Panc1 (cell line): ENCODE measurements at regions not wholly inside any gene's neighbourhood (a gene's known extent, or its start where the extent isn't known, plus 50 kb on each side); places are given as distances from the start of the nearest gene placed in this dataset.

Experiments
- CTCF ChIP-seq: fragments of 450-650 bp; IDR thresholded peaks from 2 replicates; pipeline ENCODE4 v1.5.1; 2017; ENCODE audit warnings: mild to moderate bottlenecking
- POLR2AphosphoS5 ChIP-seq: IDR thresholded peaks from 2 replicates; pipeline ENCODE4 v1.6.1; 2012; ENCODE audit warnings: mild to moderate bottlenecking, low read depth, low read length, moderate library complexity
- SIN3A ChIP-seq: IDR thresholded peaks from 2 replicates; pipeline ENCODE4 v1.6.1; 2012; ENCODE audit warnings: low read depth, mild to moderate bottlenecking, low read length, moderate library complexity, borderline replicate concordance; ENCODE audit not compliant: insufficient read depth
- TCF7L2 ChIP-seq: IDR thresholded peaks from 2 replicates; pipeline ENCODE4 v1.6.1; 2011; ENCODE audit warnings: mild to moderate bottlenecking, low read depth, low read length, inconsistent platforms

GRCh38 chr18:39039813-39040212, 1474.2 kb upstream of the CELF4 start:
- TF ChIP-seq CTCF (no peak), SIN3A (no peak), TCF7L2 (no peak), POLR2AphosphoS5 (no peak)
